ENCODE measurements at regions not wholly inside any gene's neighbourhood (a gene's known extent, or its start where the extent isn't known, plus 50 kb on each side); places are given as distances from the start of the nearest gene placed in this dataset.

- CTCF ChIA-PET = no interaction called here
- Histone ChIP-seq H3K27me3 (ENCODE audit: control insufficient read depth in 2 of 2, insufficient read depth in 2 of 2, low read length in 2 of 2) (peaks cover 0 to 2% of the 10 kb centered on the region in 2 experiments), H4K20me1 (replicated peaks; ENCODE audit: control insufficient read depth, extremely low read depth, insufficient read depth, low read length) (no peaks in the 10 kb centered on the region), H3K4me3 (replicated peaks in 1 of 3; ENCODE audit: insufficient read depth in 1 of 3, low read depth in 1 of 3, low read length in 3 of 3) (no peak overlapping the region), H3K9me3 (replicated peaks; ENCODE audit: control insufficient read depth, insufficient read depth, low read length) (no peaks in the 10 kb centered on the region), H3K4me1 (ENCODE audit: control insufficient read depth, extremely low read depth, insufficient read depth, low read length) (no peaks in the 10 kb centered on the region), H3K27ac (ENCODE audit: insufficient read depth, low read depth, low read length) (no peak overlapping the region), H3K36me3 (ENCODE audit: control insufficient read depth in 2 of 2, extremely low read depth in 1 of 2, insufficient read depth in 2 of 2, low read length in 2 of 2) (no peaks in the 10 kb centered on the region), H3K9me1 (replicated peaks; ENCODE audit: control insufficient read depth, extremely low read depth, insufficient read depth, low read length) (no peaks in the 10 kb centered on the region), H3K79me2 (ENCODE audit: control insufficient read depth, insufficient read depth, low read length) (no peaks in the 10 kb centered on the region), H3K9ac (replicated peaks; ENCODE audit: extremely low read depth, insufficient read depth, low read length) (no peak overlapping the region), H3K4me2 (ENCODE audit: insufficient read depth, low read length) (no peak overlapping the region), H2AFZ (ENCODE audit: low read depth, low read length) (no peak overlapping the region)
- POLR2A ChIA-PET = no interaction called here
- BruUV-seq (replicated peaks) = no TSS peak
- intact Hi-C loops (cut with micrococcal nuclease) = no loop called here
- no peak for FAIRE-seq
- no peak for DNase-seq (ENCODE audit: low read depth, low spot score)
- TF ChIP-seq CTCF (IDR thresholded peaks at IDR 0.05; ENCODE audit: extremely low read depth in 1 of 2, insufficient read depth in 1 of 2, low read depth in 1 of 2, low read length in 2 of 2) = no peak
- TF ChIP-seq MAX (IDR thresholded peaks at IDR 0.05; ENCODE audit: insufficient read depth, insufficient read length) = no peak
- no peak for TF ChIP-seq POLR2A (IDR thresholded peaks at IDR 0.05; ENCODE audit: low read depth, low read length)
- TF ChIP-seq FOS (IDR thresholded peaks at IDR 0.05; ENCODE audit: borderline replicate concordance, insufficient read depth, low read length) = no peak
- TF ChIP-seq GATA2 (IDR thresholded peaks at IDR 0.05; ENCODE audit: insufficient read depth, insufficient read length, low read depth, low read length) = no peak
- no peak for TF ChIP-seq EZH2 (IDR thresholded peaks at IDR 0.05; ENCODE audit: borderline replicate concordance, low read depth, low read length, severe bottlenecking)
- no peak for TF ChIP-seq MYC (IDR thresholded peaks at IDR 0.05; ENCODE audit: low read depth, low read length)
- no peak for TF ChIP-seq JUN (IDR thresholded peaks at IDR 0.05; ENCODE audit: borderline replicate concordance, insufficient read depth, insufficient read length, low read depth)
- no peak for TF ChIP-seq POLR2AphosphoS5 (IDR thresholded peaks at IDR 0.05; ENCODE audit: insufficient read depth, low read depth, low read length)
- dilution Hi-C loops (cut with MboI; ENCODE audit: extremely low pct_ligation_motif_present, low sequenced_read_pairs) = no loop called here
Measured at GRCh38 chr10:8144496-8144895, 90.0 kb downstream of the GATA3 start.

Data from endothelial cell of umbilical vein (primary cell).